GM18520 (cell line): ENCODE measurements at regions not wholly inside any gene's neighbourhood (a gene's known extent, or its start where the extent isn't known, plus 50 kb on each side); places are given as distances from the start of the nearest gene placed in this dataset.

ENCODE experiments used
- ATAC-seq: cut with Tn5 transposase; IDR thresholded peaks from one replicate; pipeline ENCODE4 v1.9.1; 2021; ENCODE audit not compliant: unreplicated experiment

- ATAC-seq = no peak
These were observed 87.7 kb upstream of the PLEKHG7 start for GRCh38 chr12:92615086-92615485.

DNA sequence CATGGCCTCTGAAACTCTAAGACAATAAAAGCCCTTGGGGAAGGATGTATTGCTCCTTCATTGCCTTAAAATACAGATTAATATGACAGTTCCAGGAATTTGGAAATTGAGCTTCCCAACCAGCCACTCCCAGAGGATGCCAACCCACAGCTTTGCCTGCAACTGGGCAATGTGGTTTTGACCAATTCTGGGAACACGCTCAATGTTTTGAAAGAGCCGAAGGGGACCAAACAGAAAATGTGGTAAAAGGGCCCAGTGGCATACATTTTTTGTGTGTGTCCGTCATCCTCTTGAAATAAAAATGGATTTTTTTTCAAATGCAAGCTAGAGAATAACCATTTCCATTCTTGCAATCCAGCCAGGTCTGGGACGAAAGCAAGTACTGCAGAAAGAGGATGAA, 88.3 kb upstream of the PLEKHG7 start:
- no peak for ATAC-seq

DNA sequence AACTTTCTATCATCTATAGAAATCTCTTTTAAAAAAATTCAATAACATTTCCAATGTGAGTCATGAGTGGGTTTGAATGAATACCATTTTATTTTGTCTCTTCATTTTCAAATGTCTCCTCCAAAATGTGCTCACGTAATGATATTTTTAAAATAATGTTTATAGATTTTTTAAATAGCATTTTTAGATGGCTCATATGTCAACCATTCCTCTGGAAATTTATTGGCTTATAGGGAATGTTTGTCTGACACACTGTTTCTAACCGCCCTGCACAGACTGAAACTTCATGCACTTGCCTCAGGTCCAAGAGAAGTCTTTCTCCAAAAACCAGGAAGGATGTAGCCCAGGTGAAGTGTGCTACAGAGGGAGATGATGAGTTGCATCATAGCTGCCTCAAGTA, 88.8 kb upstream of the PLEKHG7 start:
- no peak for ATAC-seq

GRCh38 chr12:92612611-92613010, 90.2 kb upstream of the PLEKHG7 start:
- peak; percentile 51 for ATAC-seq

- ATAC-seq = no peak
These were observed 94.4 kb upstream of the PLEKHG7 start for GRCh38 chr12:92608151-92609091.

- ATAC-seq = no peak
These were observed 95.8 kb upstream of the PLEKHG7 start for GRCh38 chr12:92606956-92607355.

- no peak for ATAC-seq
These were observed 97.1 kb upstream of the PLEKHG7 start for GRCh38 chr12:92605621-92606170.

- no peak for ATAC-seq
These were observed 98.0 kb upstream of the PLEKHG7 start for GRCh38 chr12:92604786-92605185.

DNA sequence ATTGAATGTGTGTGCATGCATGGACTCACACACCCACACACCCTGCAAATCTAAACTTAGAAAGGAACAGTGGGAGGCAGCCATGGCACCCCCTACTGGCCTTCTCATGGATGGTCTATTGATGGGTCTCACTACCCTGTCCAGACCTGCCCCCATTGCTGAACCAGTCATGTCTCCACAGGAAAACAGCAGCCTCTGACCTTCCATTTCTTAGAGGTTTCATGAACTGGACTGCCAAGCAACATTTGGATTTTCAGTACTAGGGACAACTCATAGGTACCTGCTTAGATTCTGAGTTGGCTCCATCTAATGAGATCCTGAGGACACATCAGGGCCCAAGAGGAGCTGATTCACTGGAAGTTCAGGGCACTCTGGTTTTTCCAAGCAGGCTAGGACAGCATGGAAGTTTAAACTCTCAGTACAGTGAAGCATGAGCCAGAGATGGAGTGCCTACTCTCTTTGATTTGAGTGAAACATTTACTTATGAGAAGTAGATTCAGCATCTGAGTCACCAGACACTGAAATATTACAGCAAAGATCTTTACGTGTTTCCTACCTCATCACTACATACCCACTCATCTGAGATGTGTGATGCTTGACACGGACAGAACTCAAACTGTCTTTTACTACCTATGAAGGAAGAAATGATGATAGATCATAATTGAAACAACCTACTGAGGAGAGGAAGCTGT, 98.9 kb upstream of the PLEKHG7 start:
- no peak for ATAC-seq

DNA sequence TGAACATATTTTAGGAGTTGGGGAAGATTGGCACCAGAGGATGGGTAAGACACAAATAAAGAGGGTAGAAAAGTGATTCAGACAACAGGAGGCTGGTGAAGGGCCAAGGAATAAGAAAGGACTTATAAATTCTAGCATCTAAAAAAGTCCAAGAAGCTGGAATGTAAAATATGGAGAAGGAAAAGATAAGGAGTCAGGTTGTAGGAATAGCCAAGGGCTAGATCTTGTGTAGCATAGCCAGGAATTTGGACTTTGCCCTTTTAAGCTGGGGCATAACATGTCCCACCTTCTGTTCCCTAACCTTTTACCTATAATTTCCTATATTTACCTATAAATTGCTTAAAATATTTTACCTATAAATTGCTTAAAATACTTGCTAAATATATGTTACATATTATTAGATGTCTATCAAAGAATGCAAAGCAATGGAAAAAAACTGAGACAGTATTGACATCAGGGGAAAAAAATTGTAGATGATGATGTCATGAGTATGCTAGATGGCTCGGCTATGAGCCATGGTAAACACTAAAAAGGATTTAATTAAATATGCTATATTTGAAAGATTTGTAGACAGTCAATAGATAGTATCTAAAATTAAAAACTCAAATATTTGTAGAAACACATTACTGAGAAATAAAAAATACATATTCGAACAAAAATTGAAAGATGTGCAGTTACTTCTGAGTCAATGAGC, 99.7 kb upstream of the PLEKHG7 start:
- no peak for ATAC-seq

DNA sequence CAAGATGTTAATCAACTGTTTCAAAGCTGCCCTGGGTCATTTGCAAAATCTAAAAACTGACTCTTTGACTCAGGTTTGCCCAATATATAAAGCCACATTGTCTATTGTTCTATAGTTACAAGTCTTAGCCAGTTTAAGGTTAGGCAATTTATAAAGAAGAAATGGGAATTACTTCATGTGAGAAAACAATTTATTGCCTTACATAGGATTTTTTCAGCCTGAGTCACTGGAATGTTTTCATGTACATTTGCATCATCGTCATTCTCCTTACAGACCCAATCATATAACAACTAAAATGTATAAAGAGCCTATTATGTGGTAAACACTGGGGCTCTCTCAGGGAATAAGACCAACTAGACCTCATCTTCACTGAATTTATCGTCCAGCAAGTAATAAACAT, 100.3 kb upstream of the PLEKHG7 start:
- no peak for ATAC-seq

- no peak for ATAC-seq
These were observed 101.1 kb upstream of the PLEKHG7 start for GRCh38 chr12:92601680-92602079.

- no peak for ATAC-seq
These were observed 101.6 kb upstream of the PLEKHG7 start for GRCh38 chr12:92601176-92601575.

- ATAC-seq = no peak
These were observed 102.7 kb upstream of the PLEKHG7 start for GRCh38 chr12:92600052-92600451.

- no peak for ATAC-seq
These were observed 104.8 kb upstream of the PLEKHG7 start for GRCh38 chr12:92597997-92598396.

DNA sequence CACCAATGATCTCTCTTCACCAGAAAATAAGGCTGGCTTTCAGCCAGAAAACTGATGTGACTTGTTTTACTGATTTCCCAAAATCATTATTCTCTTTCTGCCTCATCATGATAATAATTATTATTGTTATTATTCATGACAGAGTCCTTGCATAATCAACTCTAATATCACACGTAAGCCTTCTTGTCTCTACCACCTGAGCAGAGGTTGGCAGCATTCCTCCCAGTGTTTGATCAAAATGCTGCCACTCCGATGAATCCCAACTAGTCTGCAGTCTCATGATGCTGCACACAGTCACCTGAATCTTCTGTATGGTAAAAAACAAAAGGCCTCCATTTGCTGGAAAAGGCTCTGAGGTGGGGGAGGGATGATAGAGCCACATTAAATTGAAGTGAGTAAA, 105.7 kb upstream of the PLEKHG7 start:
- ATAC-seq = no peak

DNA sequence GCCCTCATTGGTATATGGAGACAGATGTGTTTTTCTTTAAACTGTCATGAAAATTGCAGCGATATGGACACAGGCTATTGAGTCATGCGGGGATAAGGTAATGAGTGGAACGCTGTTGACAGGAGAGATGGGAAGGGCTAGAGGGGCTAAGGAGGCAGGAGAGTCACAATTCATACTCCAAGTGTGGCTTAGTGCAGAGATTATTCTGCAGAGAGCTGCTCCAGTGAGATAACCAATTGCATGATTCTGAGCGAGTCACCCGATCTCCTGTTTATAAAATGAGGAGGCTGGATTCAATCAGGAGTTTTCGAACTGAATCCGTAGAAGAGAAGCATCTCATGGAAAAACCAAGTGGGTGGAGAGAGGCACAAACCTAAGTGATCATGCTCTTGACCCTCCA, 106.4 kb upstream of the PLEKHG7 start:
- ATAC-seq = no peak

DNA sequence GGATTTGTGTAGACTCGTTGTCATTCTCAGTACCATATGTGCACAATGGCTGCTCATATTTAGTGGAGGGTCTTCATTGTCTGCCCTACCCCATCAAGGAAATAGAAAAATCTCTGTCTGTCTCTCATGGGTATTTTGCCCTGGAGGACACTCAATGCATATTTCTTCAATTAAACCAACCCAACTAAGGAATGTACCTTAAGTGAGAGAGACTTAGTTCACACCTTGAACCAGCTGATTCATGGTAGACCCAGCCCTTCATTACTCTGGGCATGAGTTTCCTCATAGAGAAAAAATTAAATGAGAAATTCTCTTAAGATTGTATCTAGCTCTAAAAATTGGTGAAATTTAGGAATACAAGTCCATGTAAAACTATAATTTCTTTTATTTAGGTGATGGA, 107.1 kb upstream of the PLEKHG7 start:
- ATAC-seq = no peak

DNA sequence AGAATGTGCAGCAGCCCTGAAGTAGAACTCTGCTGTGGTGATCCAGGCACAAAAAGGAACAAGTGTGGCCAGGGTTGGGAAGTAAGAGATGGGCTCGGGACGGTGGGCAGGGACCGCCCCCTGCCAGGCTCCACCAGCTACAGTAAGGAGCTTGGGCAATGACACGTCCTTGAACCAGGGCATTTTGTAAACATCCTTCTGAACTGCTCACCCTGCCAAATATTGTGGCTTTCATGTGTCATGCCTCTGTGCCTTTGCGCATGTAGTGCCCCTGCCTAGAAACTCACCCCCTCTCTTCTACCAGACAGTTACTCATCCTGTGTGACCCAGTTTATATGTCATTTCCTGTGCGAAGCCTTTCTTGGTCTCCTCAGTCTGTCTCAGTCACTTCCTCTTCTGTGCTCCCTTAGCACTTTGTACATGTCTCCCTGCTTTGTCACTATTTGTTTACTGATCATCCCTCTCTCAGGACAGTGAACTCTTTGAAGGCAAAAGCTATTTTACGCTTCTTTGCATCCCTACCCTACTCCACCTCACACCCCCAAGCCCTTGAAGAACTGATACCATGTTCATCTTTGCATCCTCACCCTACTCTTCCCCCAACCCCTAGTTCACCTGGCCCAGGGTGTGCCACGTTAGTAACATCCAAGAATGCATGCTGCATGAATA, 108.9 kb upstream of the PLEKHG7 start:
- ATAC-seq = peak; percentile 100

DNA sequence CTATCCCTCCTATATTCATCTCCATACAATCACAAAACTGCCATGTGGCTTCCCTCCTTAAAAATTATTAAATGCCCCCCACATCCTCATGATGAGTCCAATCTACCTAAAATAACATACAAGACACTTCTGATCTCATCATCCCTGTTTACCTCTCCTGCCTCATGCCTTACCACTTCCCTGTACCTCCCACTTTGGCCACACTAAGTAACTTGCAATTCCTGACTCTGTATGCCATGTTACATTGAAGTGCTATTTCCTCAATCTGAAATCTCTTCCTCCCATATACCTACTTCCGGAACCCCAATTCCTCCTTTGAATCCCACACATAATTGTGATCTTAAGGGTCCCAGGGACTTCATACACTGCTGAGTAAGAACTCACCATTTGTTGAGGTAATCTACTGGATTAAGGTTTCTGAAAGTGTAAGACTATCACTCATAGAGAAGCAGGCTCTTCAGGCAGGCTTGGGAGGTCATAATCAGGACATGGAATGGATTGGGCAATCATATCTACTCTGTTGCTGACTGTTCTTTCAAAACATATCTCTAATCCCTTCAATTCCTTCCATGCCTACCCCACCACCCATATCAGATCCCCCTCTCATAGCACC, 117.6 kb upstream of the PLEKHG7 start:
- no peak for ATAC-seq
